Astrocyte (in vitro differentiated cells and primary cell): ENCODE measurements at regions not wholly inside any gene's neighbourhood (a gene's known extent, or its start where the extent isn't known, plus 50 kb on each side); places are given as distances from the start of the nearest gene placed in this dataset.

Experiments used
- DNase-seq: peaks from one replicate; pipeline ENCODE4 v3.0.0-alpha.2; 2010; ENCODE audit warnings: low read depth
- FAIRE-seq: peaks from 2 replicates; lab custom pipeline; 2011; peaks lifted over from hg19 to GRCh38; lab: Jason Lieb, UNC
- H2AFZ ChIP-seq: 2 replicates; pipeline ENCODE4 v1.6.0; 2012; ENCODE audit warnings: low read depth, low read length, inconsistent platforms
- H3K27ac ChIP-seq: 2 replicates; pipeline ENCODE4 v1.5.1; 2011; ENCODE audit warnings: low read depth, low read length, inconsistent platforms
- H3K27me3 ChIP-seq: 2 replicates; pipeline ENCODE4 v1.6.0; 2011; ENCODE audit warnings: low read length, inconsistent platforms; ENCODE audit not compliant: insufficient read depth
- H3K36me3 ChIP-seq: 2 replicates; pipeline ENCODE4 v1.5.1; 2011; ENCODE audit warnings: low read length, inconsistent platforms; ENCODE audit not compliant: insufficient read depth
- H3K4me1 ChIP-seq: 2 replicates; pipeline ENCODE4 v1.5.1; 2011; ENCODE audit warnings: low read length, inconsistent platforms; ENCODE audit not compliant: insufficient read depth
- H3K4me2 ChIP-seq: 2 replicates; pipeline ENCODE4 v1.6.0; 2012; ENCODE audit warnings: low read length, inconsistent platforms
- H3K4me3 ChIP-seq: 2 replicates; pipeline ENCODE4 v1.5.1; 2011; ENCODE audit warnings: low read depth, mild to moderate bottlenecking, low read length, inconsistent platforms; ENCODE audit not compliant: insufficient read depth
- H3K79me2 ChIP-seq: 2 replicates; pipeline ENCODE4 v1.6.0; 2012; ENCODE audit warnings: mild to moderate bottlenecking, low read length, inconsistent platforms; ENCODE audit not compliant: insufficient read depth
- H3K9ac ChIP-seq: 2 replicates; pipeline ENCODE4 v1.6.0; 2012; ENCODE audit warnings: mild to moderate bottlenecking, low read length, inconsistent platforms
- H3K9me3 ChIP-seq: 2 replicates; pipeline ENCODE4 v1.5.1; 2012; ENCODE audit warnings: low read depth, mild to moderate bottlenecking, low read length, inconsistent platforms; ENCODE audit not compliant: insufficient read depth
- H4K20me1 ChIP-seq: 2 replicates; pipeline ENCODE4 v1.6.0; 2012; ENCODE audit warnings: low read length, inconsistent platforms; ENCODE audit not compliant: insufficient read depth
- H3K27ac Mint-ChIP-seq: one replicate; pipeline ENCODE4 v1.8.0; 2021; ENCODE audit warnings: mild to moderate bottlenecking, mixed read lengths; ENCODE audit not compliant: unreplicated experiment
- H3K27me3 Mint-ChIP-seq: one replicate; pipeline ENCODE4 v1.8.0; 2021; ENCODE audit warnings: low read depth, mixed read lengths; ENCODE audit not compliant: unreplicated experiment
- H3K36me3 Mint-ChIP-seq: one replicate; pipeline ENCODE4 v1.8.0; 2021; ENCODE audit warnings: low read depth, mixed read lengths; ENCODE audit not compliant: unreplicated experiment
- H3K4me1 Mint-ChIP-seq: one replicate; pipeline ENCODE4 v1.8.0; 2021; ENCODE audit warnings: low read depth, mixed read lengths; ENCODE audit not compliant: unreplicated experiment
- H3K4me3 Mint-ChIP-seq: one replicate; pipeline ENCODE4 v1.8.0; 2021; ENCODE audit warnings: mild to moderate bottlenecking, moderate library complexity, mixed read lengths; ENCODE audit not compliant: unreplicated experiment
- H3K9me3 Mint-ChIP-seq: one replicate; pipeline ENCODE4 v1.8.0; 2021; ENCODE audit warnings: mild to moderate bottlenecking, mixed read lengths; ENCODE audit not compliant: unreplicated experiment
- CTCF ChIP-seq: IDR thresholded peaks from 2 replicates; pipeline ENCODE4 v1.5.1; 2011; ENCODE audit warnings: low read depth, mild to moderate bottlenecking, inconsistent platforms, low read length, moderate library complexity; ENCODE audit not compliant: insufficient read depth
- EZH2 ChIP-seq: IDR thresholded peaks from 2 replicates; pipeline ENCODE4 v1.6.1; 2012; ENCODE audit warnings: mild to moderate bottlenecking, low read length, inconsistent platforms; ENCODE audit not compliant: insufficient read depth

- H3K27me3 Mint-ChIP-seq = no peaks in the 10 kb centered on the region
- Histone ChIP-seq H3K4me3 (no peak overlapping the region), H3K4me2 (no peak overlapping the region), H4K20me1 (no peaks in the 10 kb centered on the region), H3K27me3 (no peaks in the 10 kb centered on the region), H3K27ac (no peak overlapping the region), H3K36me3 (no peaks in the 10 kb centered on the region), H2AFZ (no peak overlapping the region), H3K79me2 (no peaks in the 10 kb centered on the region), H3K9me3 (no peaks in the 10 kb centered on the region), H3K4me1 (no peaks in the 10 kb centered on the region), H3K9ac (no peak overlapping the region)
- H3K36me3 Mint-ChIP-seq = no peaks in the 10 kb centered on the region
- DNase-seq (no peak), FAIRE-seq (no peak)
- TF ChIP-seq EZH2 (no peak), CTCF (no peak)
- no peaks in the 10 kb centered on the region for H3K9me3 Mint-ChIP-seq
- H3K4me1 Mint-ChIP-seq = no peaks in the 10 kb centered on the region
- no peak overlapping the region for H3K27ac Mint-ChIP-seq
- H3K4me3 Mint-ChIP-seq = no peak overlapping the region
Measured at GRCh38 chr4:138398322-138398721, 156.2 kb upstream of the SLC7A11 start.

DNA sequence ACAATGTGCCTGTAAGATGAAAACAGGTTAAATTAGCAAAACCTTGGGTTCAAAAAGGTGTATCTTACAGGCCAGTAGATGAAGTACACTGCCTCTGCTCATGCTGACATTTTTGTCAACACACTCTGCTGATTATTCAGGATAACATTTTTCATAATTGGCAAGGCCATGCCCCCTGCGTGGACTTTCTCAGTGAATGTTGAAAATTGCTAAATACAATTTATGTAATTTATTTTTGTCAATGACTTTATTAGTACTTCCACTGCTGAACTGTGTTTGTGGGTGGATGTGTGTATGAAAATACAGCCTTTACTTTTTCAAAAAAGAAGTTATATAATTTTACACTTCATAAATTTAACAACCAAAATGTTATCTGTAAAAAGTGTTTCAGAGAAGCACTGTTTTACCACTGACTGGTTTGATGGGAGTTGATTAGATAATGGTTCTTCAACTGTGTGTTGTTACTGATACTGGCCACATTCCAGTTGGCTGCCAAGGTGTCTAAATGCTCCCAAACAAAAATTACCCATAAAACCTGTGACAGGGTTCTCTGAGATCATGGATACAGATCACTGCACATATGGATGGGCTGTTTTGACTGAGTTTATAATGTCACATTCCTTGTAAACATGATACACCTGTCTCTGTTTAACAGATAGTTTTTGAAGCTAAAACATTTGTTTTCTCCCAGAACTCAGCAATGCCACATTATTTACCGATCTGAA is 151.9 kb upstream of the SLC7A11 start:
- no peak for DNase-seq
- FAIRE-seq = no peak
- H4K20me1 ChIP-seq = no peaks in the 10 kb centered on the region
- Mint-ChIP-seq H3K36me3 (no peaks in the 10 kb centered on the region), H3K9me3 (no peaks in the 10 kb centered on the region), H3K4me3 (no peak overlapping the region), H3K27me3 (no peaks in the 10 kb centered on the region), H3K4me1 (no peaks in the 10 kb centered on the region), H3K27ac (no peak overlapping the region)
- H3K27me3 ChIP-seq = no peaks in the 10 kb centered on the region
- no peak overlapping the region for H3K4me3 ChIP-seq
- H3K4me2 ChIP-seq = no peak overlapping the region
- no peaks in the 10 kb centered on the region for H3K4me1 ChIP-seq
- H3K27ac ChIP-seq = no peak overlapping the region
- TF ChIP-seq EZH2 (no peak), CTCF (no peak)
- no peak overlapping the region for H2AFZ ChIP-seq
- H3K9me3 ChIP-seq = no peaks in the 10 kb centered on the region
- no peaks in the 10 kb centered on the region for H3K79me2 ChIP-seq
- H3K36me3 ChIP-seq = no peaks in the 10 kb centered on the region
- no peak overlapping the region for H3K9ac ChIP-seq

DNA sequence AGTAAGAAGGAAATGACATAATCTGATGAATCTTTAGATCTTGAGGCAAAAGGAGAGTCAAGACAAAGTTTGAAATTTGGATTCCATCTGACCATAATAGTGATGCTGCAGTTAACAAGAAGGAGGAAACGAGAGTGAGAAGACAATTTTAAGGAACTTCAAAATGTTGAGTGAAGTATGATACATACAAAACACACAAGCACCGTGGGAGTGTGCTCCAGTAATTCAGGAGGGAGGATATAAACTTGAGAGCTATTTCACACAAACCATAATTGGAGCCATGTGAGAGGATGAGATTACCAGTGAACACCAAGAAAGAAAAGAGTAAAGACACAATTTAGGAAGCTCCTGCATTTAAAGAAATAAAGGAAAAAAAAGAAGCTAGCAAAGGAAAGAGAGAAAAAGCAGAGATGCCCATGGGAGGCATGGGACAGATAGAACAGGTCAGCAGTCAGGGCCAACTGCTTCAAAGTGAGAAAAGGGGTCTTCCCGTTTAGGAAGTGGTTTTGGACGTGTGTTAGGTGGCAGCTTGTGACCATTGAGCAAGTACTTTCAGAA is 150.7 kb upstream of the SLC7A11 start:
- Histone ChIP-seq H3K27ac (no peak overlapping the region), H3K27me3 (no peaks in the 10 kb centered on the region), H3K36me3 (no peaks in the 10 kb centered on the region), H3K4me2 (no peak overlapping the region), H4K20me1 (no peaks in the 10 kb centered on the region), H2AFZ (no peak overlapping the region), H3K4me3 (no peak overlapping the region), H3K9ac (no peak overlapping the region), H3K79me2 (no peaks in the 10 kb centered on the region), H3K9me3 (no peaks in the 10 kb centered on the region), H3K4me1 (no peaks in the 10 kb centered on the region)
- Mint-ChIP-seq H3K27ac (no peak overlapping the region), H3K9me3 (no peaks in the 10 kb centered on the region), H3K27me3 (no peaks in the 10 kb centered on the region), H3K36me3 (no peaks in the 10 kb centered on the region), H3K4me3 (no peak overlapping the region), H3K4me1 (no peaks in the 10 kb centered on the region)
- no peak for DNase-seq
- TF ChIP-seq CTCF (no peak), EZH2 (no peak)
- no peak for FAIRE-seq
